Inflammatory macrophage treated with lipopolysaccharide for 1 hour (primary cell): ENCODE measurements at regions not wholly inside any gene's neighbourhood (a gene's known extent, or its start where the extent isn't known, plus 50 kb on each side); places are given as distances from the start of the nearest gene placed in this dataset.

Experiments used
- DNase-seq, 2 donors: peaks; one replicate each; pipeline ENCODE4 v3.0.0-alpha.2; 2020 to 2022

- DNase-seq = no peak
These were observed 677.2 kb upstream of the MAN1A1 start for GRCh38 chr6:120026791-120027190.

- no peak for DNase-seq
These were observed 660.5 kb upstream of the MAN1A1 start for GRCh38 chr6:120010075-120010474.

- no peak for DNase-seq
These were observed 655.9 kb upstream of the MAN1A1 start for GRCh38 chr6:120005292-120005976.

- DNase-seq = no peak
These were observed 637.5 kb upstream of the MAN1A1 start for GRCh38 chr6:119986934-119987549.

GRCh38 chr6:119985952-119986736 is 636.6 kb upstream of the MAN1A1 start:
- DNase-seq = peak; percentile 50 to 63

- no peak for DNase-seq
These were observed 631.2 kb upstream of the MAN1A1 start for GRCh38 chr6:119980802-119981201.

- DNase-seq = no peak
These were observed 630.3 kb upstream of the MAN1A1 start for GRCh38 chr6:119979862-119980261.

GRCh38 chr6:119978274-119978889 is 628.8 kb upstream of the MAN1A1 start:
- DNase-seq = peak in 1 of 2 donors; percentile 3

GRCh38 chr6:119974430-119975159 is 625.0 kb upstream of the MAN1A1 start:
- DNase-seq = no peak

GRCh38 chr6:119966484-119966883 is 616.9 kb upstream of the MAN1A1 start:
- DNase-seq = no peak

GRCh38 chr6:119965900-119966299 is 616.3 kb upstream of the MAN1A1 start:
- no peak for DNase-seq

GRCh38 chr6:119965008-119965407 is 615.4 kb upstream of the MAN1A1 start:
- no peak for DNase-seq

GRCh38 chr6:119962505-119962904 is 612.9 kb upstream of the MAN1A1 start:
- DNase-seq = no peak

GRCh38 chr6:119961450-119961849 is 611.9 kb upstream of the MAN1A1 start:
- no peak for DNase-seq

- DNase-seq = no peak
These were observed 610.9 kb upstream of the MAN1A1 start for GRCh38 chr6:119960456-119960855.

GRCh38 chr6:119960036-119960435 is 610.5 kb upstream of the MAN1A1 start:
- DNase-seq = no peak

- no peak for DNase-seq
These were observed 607.6 kb upstream of the MAN1A1 start for GRCh38 chr6:119957195-119957594.

GRCh38 chr6:119952696-119953095 is 603.1 kb upstream of the MAN1A1 start:
- DNase-seq = no peak

GRCh38 chr6:119950681-119951080 is 601.1 kb upstream of the MAN1A1 start:
- no peak for DNase-seq

GRCh38 chr6:119942078-119942752 is 592.7 kb upstream of the MAN1A1 start:
- DNase-seq = no peak

- DNase-seq = no peak
These were observed 589.2 kb upstream of the MAN1A1 start for GRCh38 chr6:119938752-119939151.

GRCh38 chr6:119934816-119935215 is 585.3 kb upstream of the MAN1A1 start:
- peak; percentile 28 to 43 for DNase-seq
